ENCODE measurements at regions not wholly inside any gene's neighbourhood (a gene's known extent, or its start where the extent isn't known, plus 50 kb on each side); places are given as distances from the start of the nearest gene placed in this dataset.

GRCh38 chr3:94513600-94513999, 450.7 kb downstream of the NSUN3 start:
- Mint-ChIP-seq H3K4me3 (no peak overlapping the region), H3K27me3 (ENCODE audit: insufficient read depth) (no peaks in the 10 kb centered on the region; the same call in 1 of the 2 replicates), H3K27ac (no peak overlapping the region), H3K36me3 (ENCODE audit: low read depth) (no peaks in the 10 kb centered on the region), H3K4me1 (ENCODE audit: low read depth) (no peaks in the 10 kb centered on the region), H3K9me3 (no peaks in the 10 kb centered on the region)
- no peak for DNase-seq
- TF ChIP-seq CTCF (IDR thresholded peaks at IDR 0.05) = no peak

- H3K27ac Mint-ChIP-seq = no peak overlapping the region
- no peaks in the 10 kb centered on the region for H3K9me3 Mint-ChIP-seq
- H3K4me1 Mint-ChIP-seq (ENCODE audit: low read depth) = no peaks in the 10 kb centered on the region
- DNase-seq = no peak
- H3K36me3 Mint-ChIP-seq (ENCODE audit: low read depth) = no peaks in the 10 kb centered on the region
- no peak overlapping the region for H3K4me3 Mint-ChIP-seq
- no peak for TF ChIP-seq CTCF (IDR thresholded peaks at IDR 0.05)
- H3K27me3 Mint-ChIP-seq (ENCODE audit: insufficient read depth) = no peaks in the 10 kb centered on the region; the same call in 1 of the 2 replicates
Observed at GRCh38 chr3:94515983-94516382, 453.1 kb downstream of the NSUN3 start.

GRCh38 chr3:94520364-94520763, 457.5 kb downstream of the NSUN3 start:
- H3K4me1 Mint-ChIP-seq (ENCODE audit: low read depth) = no peaks in the 10 kb centered on the region
- H3K27ac Mint-ChIP-seq = no peak overlapping the region
- H3K36me3 Mint-ChIP-seq (ENCODE audit: low read depth) = no peaks in the 10 kb centered on the region
- no peaks in the 10 kb centered on the region; the same call in none of the 2 replicates for H3K27me3 Mint-ChIP-seq (ENCODE audit: insufficient read depth)
- no peak for TF ChIP-seq CTCF (IDR thresholded peaks at IDR 0.05)
- DNase-seq = no peak
- H3K4me3 Mint-ChIP-seq = no peak overlapping the region
- H3K9me3 Mint-ChIP-seq = no peaks in the 10 kb centered on the region

- DNase-seq = no peak
- H3K36me3 Mint-ChIP-seq (ENCODE audit: low read depth) = no peaks in the 10 kb centered on the region
- no peaks in the 10 kb centered on the region; the same call in 1 of the 2 replicates for H3K27me3 Mint-ChIP-seq (ENCODE audit: insufficient read depth)
- H3K4me1 Mint-ChIP-seq (ENCODE audit: low read depth) = no peaks in the 10 kb centered on the region
- no peaks in the 10 kb centered on the region; the same call in 1 of the 2 replicates for H3K9me3 Mint-ChIP-seq
- no peak for TF ChIP-seq CTCF (IDR thresholded peaks at IDR 0.05)
- no peak overlapping the region for H3K4me3 Mint-ChIP-seq
- H3K27ac Mint-ChIP-seq = no peak overlapping the region
Observed at GRCh38 chr3:94522488-94522887, 459.6 kb downstream of the NSUN3 start.

- TF ChIP-seq CTCF (IDR thresholded peaks at IDR 0.05) = no peak
- Mint-ChIP-seq H3K27ac (no peak overlapping the region), H3K4me3 (no peak overlapping the region), H3K9me3 (no peaks in the 10 kb centered on the region; the same call in 1 of the 2 replicates), H3K36me3 (ENCODE audit: low read depth) (no peaks in the 10 kb centered on the region), H3K4me1 (ENCODE audit: low read depth) (no peaks in the 10 kb centered on the region), H3K27me3 (ENCODE audit: insufficient read depth) (no peaks in the 10 kb centered on the region; the same call in 1 of the 2 replicates)
- DNase-seq = no peak
Observed at GRCh38 chr3:94524102-94524919, 461.4 kb downstream of the NSUN3 start.

Measured in HFFc6 (cell line).